Neuronal stem cell (in vitro differentiated cells): ENCODE measurements at regions not wholly inside any gene's neighbourhood (a gene's known extent, or its start where the extent isn't known, plus 50 kb on each side); places are given as distances from the start of the nearest gene placed in this dataset.

Source experiments
- DNase-seq: peaks from one replicate; pipeline ENCODE4 v3.0.0-alpha.2; 2013; ENCODE audit warnings: low spot score
- H2AFZ ChIP-seq: one replicate; pipeline ENCODE4 v1.6.1; 2013; ENCODE audit warnings: mild to moderate bottlenecking, low read length, inconsistent platforms
- H2AK5ac ChIP-seq: 2 replicates; pipeline ENCODE4 v1.6.1; 2013; ENCODE audit warnings: low read depth, mild to moderate bottlenecking, inconsistent platforms, low read length, moderate library complexity, mixed read lengths
- H2BK120ac ChIP-seq: 2 replicates; pipeline ENCODE4 v1.6.1; 2013; ENCODE audit warnings: low read depth, mild to moderate bottlenecking, inconsistent platforms, low read length, moderate library complexity, mixed read lengths
- H2BK12ac ChIP-seq: one replicate; pipeline ENCODE4 v1.6.1; 2013; ENCODE audit warnings: low read length, inconsistent platforms
- H2BK15ac ChIP-seq: 2 replicates; pipeline ENCODE4 v1.6.1; 2013; ENCODE audit warnings: mild to moderate bottlenecking, low read length, inconsistent platforms, mixed read lengths
- H2BK5ac ChIP-seq: one replicate; pipeline ENCODE4 v1.6.1; 2013; ENCODE audit warnings: inconsistent platforms, mild to moderate bottlenecking, low read length, moderate library complexity
- H3K14ac ChIP-seq: one replicate; pipeline ENCODE4 v1.6.1; 2013; ENCODE audit warnings: low read length, inconsistent platforms
- H3K18ac ChIP-seq: 2 replicates; pipeline ENCODE4 v1.6.1; 2013; ENCODE audit warnings: low read length, inconsistent platforms
- H3K23ac ChIP-seq: 2 replicates; pipeline ENCODE4 v1.6.1; 2013; ENCODE audit warnings: low read depth, mild to moderate bottlenecking, mixed read lengths, low read length, inconsistent platforms; ENCODE audit not compliant: poor library complexity
- H3K27ac ChIP-seq: replicated peaks from 3 replicates; pipeline ENCODE4 v1.5.1; 2013; ENCODE audit warnings: low read length, inconsistent platforms
- H3K27me3 ChIP-seq, 3 experiments: 2 replicates each; pipeline ENCODE4 v1.6.1; 2013; ENCODE audit warnings: low read length in 3 of 3, mild to moderate bottlenecking in 2 of 3, inconsistent platforms in 1 of 3, low read depth in 1 of 3, mixed read lengths in 1 of 3, moderate library complexity in 1 of 3; ENCODE audit not compliant: control insufficient read depth in 3 of 3, insufficient read depth in 3 of 3
- H3K36me3 ChIP-seq, 2 donors: replicated peaks in 1 of 2; 2 replicates each; pipeline ENCODE4 v1.6.1; 2013; ENCODE audit warnings: low read length in 2 of 2; ENCODE audit not compliant: control insufficient read depth in 2 of 2, insufficient read depth in 2 of 2
- H3K4ac ChIP-seq: 2 replicates; pipeline ENCODE4 v1.6.1; 2013; ENCODE audit warnings: inconsistent platforms, mild to moderate bottlenecking, low read length, moderate library complexity
- H3K4me1 ChIP-seq, 2 donors: 1 replicate in 1 of 2; 2 replicates in 1 of 2; pipeline ENCODE4 v1.6.1; 2013; ENCODE audit warnings: low read length in 2 of 2, low read depth in 1 of 2; ENCODE audit not compliant: control insufficient read depth in 2 of 2, insufficient read depth in 1 of 2
- H3K4me2 ChIP-seq: one replicate; pipeline ENCODE4 v1.6.1; 2013; ENCODE audit warnings: mild to moderate bottlenecking, low read length, inconsistent platforms; ENCODE audit not compliant: insufficient read depth, poor library complexity, severe bottlenecking
- H3K4me3 ChIP-seq, 2 donors: 2 replicates each; pipeline ENCODE4 v1.5.1; 2013; ENCODE audit warnings: low read length in 2 of 2, mild to moderate bottlenecking in 2 of 2, inconsistent platforms in 1 of 2, moderate library complexity in 1 of 2
- H3K79me1 ChIP-seq: one replicate; pipeline ENCODE4 v1.6.1; 2013; ENCODE audit warnings: low read depth, mild to moderate bottlenecking, inconsistent platforms, low read length, moderate library complexity
- H3K9ac ChIP-seq: one replicate; pipeline ENCODE4 v1.6.1; 2013; ENCODE audit warnings: mild to moderate bottlenecking, low read depth, low read length, inconsistent platforms; ENCODE audit not compliant: poor library complexity
- H3K9me3 ChIP-seq, 2 donors: replicated peaks in 1 of 2; 2 replicates each; pipeline versions ENCODE3 to v1.6.1; 2013; ENCODE audit warnings: low read length in 2 of 2, mild to moderate bottlenecking in 2 of 2, inconsistent platforms in 1 of 2, low read depth in 1 of 2, mixed read lengths in 1 of 2, moderate library complexity in 1 of 2; ENCODE audit not compliant: control insufficient read depth in 2 of 2, insufficient read depth in 1 of 2
- H4K8ac ChIP-seq: one replicate; pipeline ENCODE4 v1.6.1; 2013; ENCODE audit warnings: low read depth, mild to moderate bottlenecking, inconsistent platforms, low read length, moderate library complexity
- H4K91ac ChIP-seq: one replicate; pipeline ENCODE4 v1.6.1; 2013; ENCODE audit warnings: low read length, low read depth, mild to moderate bottlenecking, inconsistent platforms; ENCODE audit not compliant: poor library complexity
- WGBS, 2 donors: extraction: QIAGEN DNeasy Blood & Tissue Kit; methylation state at CpG; one replicate each; pipeline ENCODE4 v1.1.7; 2013; ENCODE audit warnings: missing lambda C conversion rate in 2 of 2, mixed read lengths in 1 of 2; ENCODE audit not compliant: insufficient read length in 2 of 2, insufficient replicate concordance in 1 of 2; ENCODE audit errors: extremely low coverage in 2 of 2; 5-methylcytosine and 5-hydroxymethylcytosine counted together

DNA sequence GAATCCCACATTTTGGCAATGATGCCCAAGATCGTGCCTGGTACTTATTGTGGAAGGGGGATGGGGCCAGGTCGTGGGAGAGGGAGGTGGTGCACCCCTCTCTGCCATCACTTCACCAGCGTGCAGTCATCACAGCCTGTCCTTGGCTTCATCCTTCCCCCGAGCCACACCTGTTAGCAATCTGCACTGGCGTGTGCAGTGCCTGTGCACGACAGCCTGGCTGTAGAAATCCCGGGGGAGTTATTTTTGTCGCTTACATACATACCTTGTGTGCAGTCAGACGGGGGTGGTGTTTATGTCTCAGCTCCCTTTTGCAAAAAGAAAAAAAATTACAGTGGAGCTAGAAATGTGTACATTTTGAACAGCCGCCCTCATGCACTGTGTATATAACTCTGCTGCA is 216.0 kb downstream of the TLE3 start:
- H2BK5ac ChIP-seq, result no peak overlapping the region
- H2BK15ac ChIP-seq, result no peak overlapping the region
- H3K4me3 ChIP-seq, result no peak overlapping the region
- no peak overlapping the region for H3K4ac ChIP-seq
- no peak overlapping the region for H3K4me2 ChIP-seq
- no peak overlapping the region for H4K8ac ChIP-seq
- H3K79me1 ChIP-seq, result no peaks in the 10 kb centered on the region
- peaks cover 0 to 36% (median 0%) of the 10 kb centered on the region in 3 experiments for H3K27me3 ChIP-seq
- H3K9ac ChIP-seq, result no peak overlapping the region
- no peaks in the 10 kb centered on the region for H3K9me3 ChIP-seq
- H3K36me3 ChIP-seq, result no peaks in the 10 kb centered on the region
- no peak overlapping the region for H2BK120ac ChIP-seq
- H3K27ac ChIP-seq, result no peak overlapping the region
- no peak overlapping the region for H3K14ac ChIP-seq
- H2AFZ ChIP-seq, result no peak overlapping the region
- H3K4me1 ChIP-seq, result peaks cover 7 to 12% of the 10 kb centered on the region in 2 donors
- H2AK5ac ChIP-seq, result no peak overlapping the region
- no peak overlapping the region for H3K23ac ChIP-seq
- no peak overlapping the region for H2BK12ac ChIP-seq
- no peak overlapping the region for H4K91ac ChIP-seq
- DNase-seq, result no peak
- H3K18ac ChIP-seq, result peak overlapping the region; percentile 76
- WGBS, 2 donors, result no CpG with 5 or more reads among the region's 10 CpGs

DNA sequence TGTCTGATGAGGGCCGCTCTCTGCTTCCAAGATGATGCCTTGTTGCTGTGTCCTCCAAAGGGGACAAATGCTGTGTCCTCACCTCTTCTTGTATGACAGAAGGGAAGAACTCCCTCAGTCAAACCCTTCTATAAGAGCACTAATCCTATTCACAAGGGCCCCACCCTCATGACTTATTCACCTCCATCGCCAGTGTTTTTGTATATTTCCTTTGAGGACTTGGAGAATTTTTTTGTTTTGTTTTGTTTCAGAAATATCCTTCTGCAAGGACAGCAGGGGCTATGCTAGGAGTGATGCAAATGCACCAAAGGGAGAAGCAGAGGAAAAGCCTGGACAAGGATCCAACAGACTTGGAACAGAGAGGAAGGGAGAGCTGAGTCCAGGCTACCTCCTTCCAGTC is 214.4 kb downstream of the TLE3 start:
- no peak overlapping the region for H2BK120ac ChIP-seq
- H3K4me1 ChIP-seq, result peaks cover 7 to 12% of the 10 kb centered on the region in 2 donors
- no peak overlapping the region for H3K14ac ChIP-seq
- H4K91ac ChIP-seq, result no peak overlapping the region
- H2BK5ac ChIP-seq, result no peak overlapping the region
- H2BK15ac ChIP-seq, result no peak overlapping the region
- no peak overlapping the region for H4K8ac ChIP-seq
- peaks cover 0 to 51% (median 0%) of the 10 kb centered on the region in 3 experiments for H3K27me3 ChIP-seq
- no CpG with 5 or more reads among the region's 2 CpGs for whole genome bisulfite sequencing, 2 donors
- H2BK12ac ChIP-seq, result no peak overlapping the region
- no peak overlapping the region for H3K4me3 ChIP-seq
- no peaks in the 10 kb centered on the region for H3K36me3 ChIP-seq
- H3K23ac ChIP-seq, result no peak overlapping the region
- H3K27ac ChIP-seq, result no peak overlapping the region
- no peak overlapping the region for H3K18ac ChIP-seq
- H3K4ac ChIP-seq, result no peak overlapping the region
- no peak overlapping the region for H3K9ac ChIP-seq
- no peak for DNase-seq
- no peak overlapping the region for H3K4me2 ChIP-seq
- no peaks in the 10 kb centered on the region for H3K79me1 ChIP-seq
- no peak overlapping the region for H2AFZ ChIP-seq
- no peaks in the 10 kb centered on the region for H3K9me3 ChIP-seq
- no peak overlapping the region for H2AK5ac ChIP-seq

DNA sequence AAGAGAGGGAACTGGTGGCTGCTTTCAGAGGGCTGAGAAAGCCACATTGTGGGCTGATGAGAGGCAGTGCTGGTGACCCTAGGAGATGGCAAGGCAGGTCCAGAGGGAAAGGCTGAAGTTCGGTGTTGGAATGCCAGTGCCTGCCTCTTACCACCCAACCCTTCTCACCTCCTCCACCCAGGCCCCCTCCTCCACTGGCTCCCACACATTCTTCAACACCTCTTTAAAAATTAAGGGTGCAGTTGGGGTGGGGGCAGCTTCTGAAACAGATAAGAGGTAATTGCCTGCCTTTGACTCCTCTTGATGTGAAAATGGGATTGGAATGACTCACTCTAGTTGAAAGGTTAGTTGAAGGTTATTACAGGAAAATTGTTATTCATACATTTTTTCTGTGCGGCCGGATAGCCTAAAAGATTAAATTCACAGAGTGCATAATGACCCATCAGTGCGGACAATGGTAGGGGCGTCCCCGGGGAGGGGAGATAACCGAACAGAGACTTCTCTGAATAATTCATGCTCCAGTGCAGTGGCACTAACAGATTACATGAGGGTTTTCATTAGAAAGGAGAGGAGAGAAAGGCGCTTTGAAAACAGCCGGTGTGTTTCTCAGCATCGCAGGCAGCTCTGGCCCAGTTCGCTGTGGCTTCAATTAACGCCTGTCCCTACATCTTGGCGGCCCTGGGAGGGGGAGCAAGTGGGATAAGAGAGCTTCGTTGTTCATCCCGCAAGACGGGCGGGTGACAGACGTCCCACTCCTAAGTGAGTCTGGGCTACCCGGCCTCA is 212.4 kb downstream of the TLE3 start:
- Histone ChIP-seq H3K79me1 (no peaks in the 10 kb centered on the region), H3K4me1 (peaks cover 7 to 13% of the 10 kb centered on the region in 2 donors), H3K36me3 (no peaks in the 10 kb centered on the region), H4K91ac (no peak overlapping the region), H3K27me3 (peaks cover 0 to 66% (median 0%) of the 10 kb centered on the region in 3 experiments), H3K9ac (no peak overlapping the region), H2BK12ac (no peak overlapping the region), H3K27ac (peak overlapping the region; percentile 81), H3K4me3 (no peak overlapping the region), H2AK5ac (peak overlapping the region; percentile 72), H4K8ac (no peak overlapping the region), H2BK5ac (peak overlapping the region; percentile 56), H3K23ac (no peak overlapping the region), H3K4ac (no peak overlapping the region), H2AFZ (peak overlapping the region; percentile 59), H2BK15ac (peak overlapping the region; percentile 40), H3K14ac (no peak overlapping the region), H3K18ac (peak overlapping the region; percentile 67), H3K4me2 (no peak overlapping the region), H2BK120ac (no peak overlapping the region), H3K9me3 (peaks cover 0 to 3% of the 10 kb centered on the region in 2 donors)
- DNase-seq, result peak; percentile 44
- no CpG with 5 or more reads among the region's 19 CpGs for WGBS, 2 donors

GRCh38 chr15:69887009-69887408 is 210.7 kb downstream of the TLE3 start:
- no peak for DNase-seq
- no peak overlapping the region for H4K8ac ChIP-seq
- peaks cover 7 to 18% of the 10 kb centered on the region in 2 donors for H3K4me1 ChIP-seq
- H3K14ac ChIP-seq, result no peak overlapping the region
- no peak overlapping the region for H3K4me2 ChIP-seq
- no peaks in the 10 kb centered on the region for H3K79me1 ChIP-seq
- no peak overlapping the region for H3K9ac ChIP-seq
- H2BK120ac ChIP-seq, result no peak overlapping the region
- H3K4ac ChIP-seq, result no peak overlapping the region
- H3K9me3 ChIP-seq, result peaks cover 0 to 3% of the 10 kb centered on the region in 2 donors
- no peak overlapping the region for H2AK5ac ChIP-seq
- H2AFZ ChIP-seq, result no peak overlapping the region
- no peak overlapping the region for H3K27ac ChIP-seq
- no peak overlapping the region for H2BK5ac ChIP-seq
- peaks cover 0 to 66% (median 0%) of the 10 kb centered on the region in 3 experiments for H3K27me3 ChIP-seq
- no peak overlapping the region for H2BK15ac ChIP-seq
- H3K4me3 ChIP-seq, result no peak overlapping the region
- H2BK12ac ChIP-seq, result no peak overlapping the region
- no CpG with 5 or more reads among the region's 4 CpGs for WGBS, 2 donors
- no peak overlapping the region for H3K18ac ChIP-seq
- no peak overlapping the region for H3K23ac ChIP-seq
- H4K91ac ChIP-seq, result no peak overlapping the region
- H3K36me3 ChIP-seq, result no peaks in the 10 kb centered on the region
